ENCODE measurements at regions not wholly inside any gene's neighbourhood (a gene's known extent, or its start where the extent isn't known, plus 50 kb on each side); places are given as distances from the start of the nearest gene placed in this dataset.
"Not testable (repeated sequence)": the region's sequence is repeated elsewhere in the genome, so short reads cannot be mapped to it uniquely, and the experiment has no call there.

DNA sequence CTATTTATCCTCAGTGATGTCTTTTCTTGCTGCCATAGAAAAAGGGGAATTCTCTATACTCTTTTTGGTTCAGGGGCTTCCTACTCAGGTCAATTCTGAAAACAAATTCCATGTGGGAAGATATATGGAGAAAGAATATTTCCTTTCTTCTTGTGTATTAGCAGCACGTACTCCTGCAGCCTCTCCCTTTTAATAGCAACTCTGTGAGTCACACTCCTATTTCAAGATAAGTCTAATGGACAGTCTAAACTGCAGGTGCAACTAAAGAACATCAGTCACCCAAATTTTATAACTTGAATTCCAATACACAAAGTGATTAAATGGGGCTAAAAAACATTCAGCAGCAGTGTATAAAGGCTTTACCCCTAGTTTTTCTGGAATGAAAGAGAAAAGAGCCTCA, 942.2 kb downstream of the CNTNAP5 start:
- H3K36me3 Mint-ChIP-seq (ENCODE audit: low read depth), result no peaks in the 10 kb centered on the region
- no peaks in the 10 kb centered on the region for H3K9me3 Mint-ChIP-seq
- intact Hi-C loops (cut with micrococcal nuclease), result no loop called here
- no peaks in the 10 kb centered on the region for H3K4me1 Mint-ChIP-seq (ENCODE audit: low read depth)
- no peak overlapping the region for H3K27ac Mint-ChIP-seq
- no peaks in the 10 kb centered on the region for H3K27me3 Mint-ChIP-seq
- no peak overlapping the region for H3K4me3 Mint-ChIP-seq

DNA sequence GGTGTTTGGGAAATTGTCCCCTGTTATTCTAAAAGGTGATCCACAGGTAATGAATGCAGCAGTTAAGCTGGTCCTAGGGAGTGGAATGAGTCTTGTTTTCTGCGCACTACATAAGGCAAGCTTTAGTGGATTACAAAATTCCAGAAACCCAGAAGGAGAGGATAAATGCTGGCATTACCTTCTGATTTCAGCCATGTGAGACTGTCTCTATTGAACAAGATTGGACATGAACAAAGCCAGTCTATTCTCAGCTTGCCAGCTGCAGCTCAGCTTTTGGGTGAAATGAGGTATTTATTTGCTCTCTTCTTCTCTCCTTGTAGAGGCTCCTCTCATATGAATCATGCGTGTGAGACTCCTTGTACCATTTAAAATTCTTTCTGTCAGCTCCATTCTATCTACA, 944.9 kb downstream of the CNTNAP5 start:
- H3K27ac Mint-ChIP-seq, result no peak overlapping the region
- H3K36me3 Mint-ChIP-seq (ENCODE audit: low read depth), result no peaks in the 10 kb centered on the region
- intact Hi-C loops (cut with micrococcal nuclease), result no loop called here
- no peaks in the 10 kb centered on the region for H3K4me1 Mint-ChIP-seq (ENCODE audit: low read depth)
- H3K9me3 Mint-ChIP-seq, result no peaks in the 10 kb centered on the region
- H3K27me3 Mint-ChIP-seq, result no peaks in the 10 kb centered on the region
- H3K4me3 Mint-ChIP-seq, result no peak overlapping the region

- H3K27me3 Mint-ChIP-seq, result no peaks in the 10 kb centered on the region
- no peak overlapping the region for H3K4me3 Mint-ChIP-seq
- H3K27ac Mint-ChIP-seq, result no peak overlapping the region
- no peaks in the 10 kb centered on the region for H3K4me1 Mint-ChIP-seq (ENCODE audit: low read depth)
- peaks cover 9% of the 10 kb centered on the region for H3K9me3 Mint-ChIP-seq
- no peaks in the 10 kb centered on the region for H3K36me3 Mint-ChIP-seq (ENCODE audit: low read depth)
- intact Hi-C loops (cut with micrococcal nuclease), result no loop called here
Measured at GRCh38 chr2:124973396-124973795, 948.3 kb downstream of the CNTNAP5 start.

GRCh38 chr2:124975224-124975623, 950.1 kb downstream of the CNTNAP5 start:
- H3K27me3 Mint-ChIP-seq, result no peaks in the 10 kb centered on the region
- intact Hi-C loops (cut with micrococcal nuclease), result no loop called here
- H3K27ac Mint-ChIP-seq, result no peak overlapping the region
- no peaks in the 10 kb centered on the region for H3K36me3 Mint-ChIP-seq (ENCODE audit: low read depth)
- H3K9me3 Mint-ChIP-seq, result peaks cover 9% of the 10 kb centered on the region
- no peak overlapping the region for H3K4me3 Mint-ChIP-seq
- no peaks in the 10 kb centered on the region for H3K4me1 Mint-ChIP-seq (ENCODE audit: low read depth)

DNA sequence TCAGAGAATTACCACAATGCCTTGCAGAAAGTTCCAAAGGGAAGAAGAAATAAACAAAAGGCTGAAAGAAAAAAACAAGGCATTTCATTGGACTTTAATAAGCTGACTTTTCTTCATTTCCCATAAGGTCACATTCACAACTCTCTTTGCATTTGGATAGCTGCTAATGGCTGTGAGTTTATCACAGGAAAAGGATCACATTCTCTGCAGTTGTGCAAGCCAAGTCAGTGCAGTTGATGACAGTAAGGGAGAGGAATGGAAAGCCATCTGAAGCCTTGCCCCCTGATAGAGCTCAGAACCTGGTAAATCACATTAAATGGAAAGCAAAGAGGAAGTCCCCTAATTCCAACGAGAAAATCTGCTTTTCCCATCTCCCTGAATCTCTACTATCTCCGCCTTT, 950.6 kb downstream of the CNTNAP5 start:
- Mint-ChIP-seq H3K4me3 (no peak overlapping the region), H3K27me3 (no peaks in the 10 kb centered on the region), H3K36me3 (ENCODE audit: low read depth) (no peaks in the 10 kb centered on the region), H3K9me3 (peaks cover 9% of the 10 kb centered on the region), H3K4me1 (ENCODE audit: low read depth) (no peaks in the 10 kb centered on the region), H3K27ac (no peak overlapping the region)
- intact Hi-C loops (cut with micrococcal nuclease), result no loop called here

- Mint-ChIP-seq H3K4me3 (no peak overlapping the region), H3K36me3 (ENCODE audit: low read depth) (no peaks in the 10 kb centered on the region), H3K9me3 (peaks cover 9% of the 10 kb centered on the region), H3K27me3 (no peaks in the 10 kb centered on the region), H3K27ac (no peak overlapping the region), H3K4me1 (ENCODE audit: low read depth) (no peaks in the 10 kb centered on the region)
- intact Hi-C loops (cut with micrococcal nuclease), result no loop called here
Measured at GRCh38 chr2:124978597-124978996, 953.5 kb downstream of the CNTNAP5 start.

GRCh38 chr2:124983595-124983994, 958.5 kb downstream of the CNTNAP5 start:
- intact Hi-C loops (cut with micrococcal nuclease), result no loop called here
- H3K27ac Mint-ChIP-seq, result no peak overlapping the region
- H3K4me3 Mint-ChIP-seq, result no peak overlapping the region
- H3K4me1 Mint-ChIP-seq (ENCODE audit: low read depth), result no peaks in the 10 kb centered on the region
- no peaks in the 10 kb centered on the region for H3K27me3 Mint-ChIP-seq
- peaks cover 21% of the 10 kb centered on the region for H3K9me3 Mint-ChIP-seq
- no peaks in the 10 kb centered on the region for H3K36me3 Mint-ChIP-seq (ENCODE audit: low read depth)

DNA sequence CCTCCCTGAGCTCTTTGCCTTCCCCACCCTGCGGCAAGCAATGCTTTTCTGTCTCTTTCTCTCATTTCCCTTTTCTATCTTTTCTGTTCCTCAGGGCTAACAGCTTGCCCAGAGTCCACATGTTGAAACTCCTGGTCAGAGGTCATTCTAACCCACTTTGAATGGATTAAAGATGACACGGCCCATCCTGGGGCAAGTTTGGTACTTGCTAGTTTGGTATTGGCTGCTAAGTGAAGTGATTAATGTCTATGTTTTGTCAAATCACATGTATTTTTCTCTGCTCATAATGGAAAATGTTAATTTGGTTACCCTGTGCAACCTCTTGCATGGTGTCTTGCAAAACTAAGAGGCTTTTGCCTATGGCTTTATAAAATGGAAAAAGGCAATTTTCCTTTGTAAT, 960.2 kb downstream of the CNTNAP5 start:
- no peaks in the 10 kb centered on the region for H3K27me3 Mint-ChIP-seq

DNA sequence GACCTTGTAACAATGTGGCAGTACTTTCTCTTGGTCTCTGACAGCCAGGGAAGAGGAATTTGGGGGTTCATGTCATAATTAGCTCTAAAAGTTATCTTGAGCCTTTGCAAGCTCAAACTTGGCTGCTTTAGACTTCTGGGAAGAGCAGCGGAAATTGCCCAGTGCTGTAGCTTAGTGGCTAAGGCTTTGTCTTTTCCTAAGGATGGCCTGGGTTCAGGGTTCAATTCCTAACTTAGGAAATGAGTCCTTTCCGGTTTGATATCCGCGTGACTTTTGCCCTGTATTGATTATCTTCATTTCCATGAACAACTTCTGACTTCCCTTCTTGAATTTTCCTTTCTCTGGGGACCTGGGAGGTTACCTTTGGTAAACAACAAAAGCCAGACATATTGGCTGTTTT, 961.0 kb downstream of the CNTNAP5 start:
- intact Hi-C loops (cut with micrococcal nuclease), result no loop called here
- Mint-ChIP-seq H3K27ac (no peak overlapping the region), H3K4me1 (ENCODE audit: low read depth) (no peaks in the 10 kb centered on the region), H3K27me3 (no peaks in the 10 kb centered on the region), H3K36me3 (ENCODE audit: low read depth) (no peaks in the 10 kb centered on the region), H3K4me3 (no peak overlapping the region), H3K9me3 (peaks cover 21% of the 10 kb centered on the region)

More for the DNA sequence above, 960.2 kb downstream of the CNTNAP5 start:
- intact Hi-C loops (cut with micrococcal nuclease), result no loop called here
- Mint-ChIP-seq H3K9me3 (peaks cover 21% of the 10 kb centered on the region), H3K4me1 (ENCODE audit: low read depth) (no peaks in the 10 kb centered on the region), H3K4me3 (no peak overlapping the region), H3K36me3 (ENCODE audit: low read depth) (no peaks in the 10 kb centered on the region), H3K27ac (no peak overlapping the region)

DNA sequence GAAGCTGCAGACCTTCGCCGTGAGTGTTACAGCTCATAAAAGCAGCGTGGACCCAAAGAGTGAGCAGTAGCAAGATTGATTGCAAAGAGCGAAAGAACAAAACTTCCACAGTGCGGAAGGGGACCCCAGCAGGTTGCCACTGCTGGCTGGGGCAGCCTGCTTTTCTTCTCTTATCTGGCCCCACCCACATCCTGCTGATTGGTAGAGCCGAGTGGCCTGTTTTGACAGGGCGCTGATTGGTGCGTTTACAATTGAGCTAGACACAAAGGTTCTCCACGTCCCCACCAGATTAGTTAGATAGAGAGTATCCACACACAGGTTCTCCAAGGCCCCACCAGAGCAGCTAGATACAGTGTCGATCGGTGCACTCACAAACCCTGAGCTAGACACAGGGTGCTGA, 961.8 kb downstream of the CNTNAP5 start:
- H3K4me3 Mint-ChIP-seq; H3K36me3 Mint-ChIP-seq (ENCODE audit: low read depth); H3K27me3 Mint-ChIP-seq; H3K27ac Mint-ChIP-seq; intact Hi-C loops (cut with micrococcal nuclease); H3K4me1 Mint-ChIP-seq (ENCODE audit: low read depth): not testable (repeated sequence)
- H3K9me3 Mint-ChIP-seq, result peaks cover 21% of the 10 kb centered on the region

GRCh38 chr2:124987436-124987835, 962.3 kb downstream of the CNTNAP5 start:
- H3K27me3 Mint-ChIP-seq; intact Hi-C loops (cut with micrococcal nuclease); H3K4me1 Mint-ChIP-seq (ENCODE audit: low read depth); H3K27ac Mint-ChIP-seq; H3K4me3 Mint-ChIP-seq; H3K36me3 Mint-ChIP-seq (ENCODE audit: low read depth): not testable (repeated sequence)
- H3K9me3 Mint-ChIP-seq, result peaks cover 21% of the 10 kb centered on the region

- H3K4me1 Mint-ChIP-seq (ENCODE audit: low read depth), result no peaks in the 10 kb centered on the region
- no peak overlapping the region for H3K27ac Mint-ChIP-seq
- H3K27me3 Mint-ChIP-seq, result no peaks in the 10 kb centered on the region
- H3K36me3 Mint-ChIP-seq (ENCODE audit: low read depth), result no peaks in the 10 kb centered on the region
- intact Hi-C loops (cut with micrococcal nuclease), result no loop called here
- no peak overlapping the region for H3K4me3 Mint-ChIP-seq
- H3K9me3 Mint-ChIP-seq, result peaks cover 21% of the 10 kb centered on the region
Measured at GRCh38 chr2:124988111-124988510, 963.0 kb downstream of the CNTNAP5 start.

GRCh38 chr2:124988794-124989193, 963.7 kb downstream of the CNTNAP5 start:
- no peaks in the 10 kb centered on the region for H3K4me1 Mint-ChIP-seq (ENCODE audit: low read depth)
- H3K9me3 Mint-ChIP-seq, result peaks cover 21% of the 10 kb centered on the region
- H3K36me3 Mint-ChIP-seq (ENCODE audit: low read depth), result no peaks in the 10 kb centered on the region
- intact Hi-C loops (cut with micrococcal nuclease), result no loop called here
- no peaks in the 10 kb centered on the region for H3K27me3 Mint-ChIP-seq
- no peak overlapping the region for H3K4me3 Mint-ChIP-seq
- no peak overlapping the region for H3K27ac Mint-ChIP-seq

- Mint-ChIP-seq H3K27ac (no peak overlapping the region), H3K4me3 (no peak overlapping the region), H3K9me3 (no peaks in the 10 kb centered on the region), H3K4me1 (ENCODE audit: low read depth) (no peaks in the 10 kb centered on the region), H3K36me3 (ENCODE audit: low read depth) (no peaks in the 10 kb centered on the region), H3K27me3 (no peaks in the 10 kb centered on the region)
- intact Hi-C loops (cut with micrococcal nuclease), result no loop called here
Measured at GRCh38 chr2:124993809-124994208, 968.7 kb downstream of the CNTNAP5 start.

DNA sequence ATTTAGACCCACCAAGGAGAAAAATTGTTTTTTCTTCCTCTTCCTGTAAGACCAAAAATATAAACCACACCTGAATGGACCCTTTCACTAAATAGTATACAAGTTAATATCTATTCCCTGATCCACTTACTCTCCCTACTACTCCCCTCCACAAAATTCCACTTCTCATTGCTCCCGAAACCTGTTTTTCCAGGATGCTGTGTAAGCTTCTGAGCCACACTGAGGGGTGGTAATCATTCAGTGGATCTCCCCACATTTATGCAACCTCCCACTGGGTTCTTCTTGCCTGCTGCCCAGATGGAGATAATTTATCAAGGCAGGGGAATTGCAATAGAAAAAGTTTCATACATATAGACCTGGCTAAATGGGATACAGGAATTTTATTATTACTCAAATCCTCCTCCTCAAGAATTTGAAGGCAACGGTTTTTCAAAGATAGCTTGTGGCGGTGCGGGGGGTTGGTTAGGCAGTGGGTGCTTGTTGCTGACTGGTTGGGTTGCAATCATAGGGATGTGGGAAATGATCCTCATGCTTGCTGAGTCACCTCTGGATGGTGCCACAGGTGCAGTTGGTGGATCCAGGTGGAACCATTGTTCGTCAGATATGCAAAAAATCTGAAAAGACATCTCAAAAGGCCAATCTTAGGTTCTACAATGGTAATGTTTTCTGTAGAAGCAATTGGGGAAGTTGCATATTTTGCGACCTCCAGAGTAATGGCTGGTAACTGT, 970.3 kb downstream of the CNTNAP5 start:
- Mint-ChIP-seq H3K9me3 (no peaks in the 10 kb centered on the region), H3K27me3 (no peaks in the 10 kb centered on the region), H3K36me3 (ENCODE audit: low read depth) (no peaks in the 10 kb centered on the region), H3K27ac (no peak overlapping the region), H3K4me3 (no peak overlapping the region), H3K4me1 (ENCODE audit: low read depth) (no peaks in the 10 kb centered on the region)
- intact Hi-C loops (cut with micrococcal nuclease), result no loop called here
